CD8-positive, alpha-beta memory T cell (primary cell): ENCODE measurements at regions not wholly inside any gene's neighbourhood (a gene's known extent, or its start where the extent isn't known, plus 50 kb on each side); places are given as distances from the start of the nearest gene placed in this dataset.

ENCODE experiments used
- CTCF ChIA-PET: fragments of 350-600 bp; sonication (Branson Sonifier 250); formaldehyde crosslinking; loops from one replicate; lab custom pipeline; 2021; ENCODE audit warnings: antibody characterized with exemption; lab: Charles Lee
- POLR2A ChIA-PET: fragments of 350-600 bp; sonication (Branson Sonifier 250); formaldehyde crosslinking; loops from one replicate; lab custom pipeline; 2021; ENCODE audit warnings: antibody characterized with exemption; lab: Charles Lee
- DNase-seq, 5 donors: peaks; one replicate each; pipeline versions ENCODE4 v3.0.0 to v3.0.0-alpha.2; 2020 to 2022; ENCODE audit warnings: mixed read lengths in 1 of 5
- H3K27ac ChIP-seq: one replicate; pipeline ENCODE4 v1.7.0; 2013; ENCODE audit warnings: low read depth, mild to moderate bottlenecking, low read length, moderate library complexity
- H3K27me3 ChIP-seq: 2 replicates; pipeline ENCODE4 v1.7.0; 2013; ENCODE audit warnings: low read length, mild to moderate bottlenecking; ENCODE audit not compliant: insufficient read depth, poor library complexity, severe bottlenecking
- H3K36me3 ChIP-seq: 2 replicates; pipeline ENCODE4 v1.7.0; 2013; ENCODE audit warnings: mild to moderate bottlenecking, low read length, moderate library complexity; ENCODE audit not compliant: insufficient read depth
- H3K4me1 ChIP-seq: 2 replicates; pipeline ENCODE4 v1.7.0; 2013; ENCODE audit warnings: mild to moderate bottlenecking, low read length, moderate library complexity; ENCODE audit not compliant: insufficient read depth
- H3K4me3 ChIP-seq: 2 replicates; pipeline ENCODE4 v1.7.0; 2013; ENCODE audit warnings: mild to moderate bottlenecking, low read length
- H3K9me3 ChIP-seq: 2 replicates; pipeline ENCODE4 v1.7.0; 2013; ENCODE audit warnings: mild to moderate bottlenecking, low read length
- H3K27ac Mint-ChIP-seq, 8 donors: one replicate each; pipeline ENCODE4 v1.8.0; 2020 to 2021; ENCODE audit warnings: mixed read lengths in 8 of 8, mild to moderate bottlenecking in 6 of 8, inconsistent platforms in 3 of 8, moderate library complexity in 3 of 8
- H3K27me3 Mint-ChIP-seq, 2 donors: one replicate each; pipeline ENCODE4 v1.8.0; 2020 to 2021; ENCODE audit warnings: mixed read lengths in 2 of 2, mild to moderate bottlenecking in 1 of 2, moderate library complexity in 1 of 2
- H3K36me3 Mint-ChIP-seq, 3 donors: one replicate each; pipeline ENCODE4 v1.8.0; 2020 to 2021; ENCODE audit warnings: mixed read lengths in 3 of 3, inconsistent platforms in 1 of 3, mild to moderate bottlenecking in 1 of 3
- H3K4me1 Mint-ChIP-seq, 3 donors: one replicate each; pipeline ENCODE4 v1.8.0; 2020 to 2021; ENCODE audit warnings: mixed read lengths in 3 of 3, inconsistent platforms in 1 of 3, mild to moderate bottlenecking in 1 of 3
- H3K4me3 Mint-ChIP-seq, 7 donors: one replicate each; pipeline ENCODE4 v1.8.0; 2020 to 2021; ENCODE audit warnings: mixed read lengths in 7 of 7, mild to moderate bottlenecking in 6 of 7, moderate library complexity in 4 of 7, inconsistent platforms in 2 of 7
- H3K9me3 Mint-ChIP-seq, 5 donors: one replicate each; pipeline ENCODE4 v1.8.0; 2020 to 2022; ENCODE audit warnings: mixed read lengths in 5 of 5, mild to moderate bottlenecking in 3 of 5, moderate library complexity in 2 of 5, inconsistent platforms in 1 of 5

- H3K4me1 Mint-ChIP-seq, result peaks cover 8 to 38% (median 15%) of the 10 kb centered on the region in 3 donors
- ChIA-PET CTCF (interaction anchor here (0.7 to 2.3 kb wide), 15 partner anchors 9 to 383 kb away, joined by 3 to 14 read pairs (median 4); no protein-coding TSS in a partner anchor), POLR2A (interaction anchor here (0.5 to 2.3 kb wide), 18 partner anchors 8 to 1670 kb away, joined by 3 to 14 read pairs (median 4); partner anchors contain the start of gene BCL11B)
- H3K27me3 Mint-ChIP-seq, result no peaks in the 10 kb centered on the region
- H3K4me3 ChIP-seq, result peak overlapping the region; percentile 40
- no peaks in the 10 kb centered on the region for H3K36me3 ChIP-seq
- H3K4me3 Mint-ChIP-seq, result no peak overlapping the region
- H3K4me1 ChIP-seq, result peaks cover 63% of the 10 kb centered on the region
- H3K27ac ChIP-seq, result peak overlapping the region; percentile 52
- no peak overlapping the region for H3K27ac Mint-ChIP-seq
- H3K9me3 ChIP-seq, result no peaks in the 10 kb centered on the region
- peaks cover 0 to 13% (median 3%) of the 10 kb centered on the region in 3 donors for H3K36me3 Mint-ChIP-seq
- no peaks in the 10 kb centered on the region for H3K27me3 ChIP-seq
- peaks cover 0 to 7% (median 4%) of the 10 kb centered on the region in 5 donors for H3K9me3 Mint-ChIP-seq
- peak; percentile 56 to 89 (median 83) for DNase-seq
These were observed 805.4 kb downstream of the VRK1 start for GRCh38 chr14:97602438-97603117.

- no peaks in the 10 kb centered on the region for H3K27me3 ChIP-seq
- no peak overlapping the region for H3K27ac Mint-ChIP-seq
- ChIA-PET CTCF (interaction anchor here (0.8 to 2.3 kb wide), 17 partner anchors 10 to 384 kb away, joined by 3 to 14 read pairs (median 4); no protein-coding TSS in a partner anchor), POLR2A (interaction anchor here (0.5 to 2.3 kb wide), 14 partner anchors 10 to 1669 kb away, joined by 3 to 14 read pairs (median 4); partner anchors contain the start of gene BCL11B)
- peak overlapping the region; percentile 12 for H3K27ac ChIP-seq
- H3K36me3 Mint-ChIP-seq, result peaks cover 0 to 13% (median 3%) of the 10 kb centered on the region in 3 donors
- H3K9me3 Mint-ChIP-seq, result peaks cover 0 to 7% (median 4%) of the 10 kb centered on the region in 5 donors
- peaks cover 66% of the 10 kb centered on the region for H3K4me1 ChIP-seq
- peak overlapping the region; percentile 35 for H3K4me3 ChIP-seq
- H3K36me3 ChIP-seq, result no peaks in the 10 kb centered on the region
- no peaks in the 10 kb centered on the region for H3K27me3 Mint-ChIP-seq
- H3K9me3 ChIP-seq, result no peaks in the 10 kb centered on the region
- DNase-seq, result peak in 4 of 5 donors; percentile 19 to 74 (median 40)
- H3K4me1 Mint-ChIP-seq, result peaks cover 8 to 42% (median 15%) of the 10 kb centered on the region in 3 donors
- no peak overlapping the region for H3K4me3 Mint-ChIP-seq
These were observed 806.0 kb downstream of the VRK1 start for GRCh38 chr14:97603201-97603600.

GRCh38 chr14:97604731-97605130 is 807.5 kb downstream of the VRK1 start:
- peaks cover 0 to 12% (median 3%) of the 10 kb centered on the region in 3 donors for H3K36me3 Mint-ChIP-seq
- Histone ChIP-seq H3K4me3 (no peak overlapping the region), H3K36me3 (no peaks in the 10 kb centered on the region), H3K27me3 (no peaks in the 10 kb centered on the region), H3K9me3 (no peaks in the 10 kb centered on the region), H3K27ac (no peak overlapping the region), H3K4me1 (peaks cover 65% of the 10 kb centered on the region)
- H3K4me1 Mint-ChIP-seq, result peaks cover 0 to 35% (median 5%) of the 10 kb centered on the region in 3 donors
- CTCF ChIA-PET, result interaction anchor here (1.3 kb wide), 1 partner anchor 14 kb away, joined by 3 read pairs; no protein-coding TSS in a partner anchor
- DNase-seq, result no peak
- no peak overlapping the region for H3K27ac Mint-ChIP-seq
- H3K4me3 Mint-ChIP-seq, result peak overlapping the region in 1 of 7 donors; percentile 37
- H3K9me3 Mint-ChIP-seq, result peaks cover 0 to 6% (median 4%) of the 10 kb centered on the region in 5 donors
- no peaks in the 10 kb centered on the region for H3K27me3 Mint-ChIP-seq
- POLR2A ChIA-PET, result interaction anchor here (1.6 kb wide), 1 partner anchor 14 kb away, joined by 7 read pairs; no protein-coding TSS in a partner anchor

GRCh38 chr14:97618401-97618800 is 821.2 kb downstream of the VRK1 start:
- Mint-ChIP-seq H3K4me3 (peak overlapping the region in 6 of 7 donors; percentile 29 to 87 (median 32)), H3K9me3 (peaks cover 12 to 22% (median 17%) of the 10 kb centered on the region in 5 donors), H3K4me1 (peaks cover 46 to 58% (median 55%) of the 10 kb centered on the region in 3 donors), H3K36me3 (peaks cover 11 to 29% (median 13%) of the 10 kb centered on the region in 3 donors), H3K27ac (peak overlapping the region; percentile 83 to 99 (median 97)), H3K27me3 (peaks cover 0 to 1% of the 10 kb centered on the region in 2 donors)
- H3K9me3 ChIP-seq, result peaks cover 5% of the 10 kb centered on the region
- no peaks in the 10 kb centered on the region for H3K27me3 ChIP-seq
- H3K4me1 ChIP-seq, result peaks cover 45% of the 10 kb centered on the region
- no peak overlapping the region for H3K27ac ChIP-seq
- no peaks in the 10 kb centered on the region for H3K36me3 ChIP-seq
- ChIA-PET POLR2A (interaction anchor here (0.7 to 1.6 kb wide), 2 partner anchors 14 to 85 kb away, joined by 3 to 7 read pairs; no protein-coding TSS in a partner anchor), CTCF (interaction anchor here (0.6 to 1.2 kb wide), 2 partner anchors 13 to 149 kb away, joined by 3 to 4 read pairs; no protein-coding TSS in a partner anchor)
- no peak overlapping the region for H3K4me3 ChIP-seq
- no peak for DNase-seq

GRCh38 chr14:97618917-97619690 is 821.9 kb downstream of the VRK1 start:
- Mint-ChIP-seq H3K27me3 (peaks cover 0 to 1% of the 10 kb centered on the region in 2 donors), H3K36me3 (peaks cover 7 to 24% (median 9%) of the 10 kb centered on the region in 3 donors), H3K27ac (peak overlapping the region; percentile 83 to 99 (median 97)), H3K9me3 (peaks cover 8 to 15% (median 13%) of the 10 kb centered on the region in 5 donors), H3K4me1 (peaks cover 47 to 61% (median 55%) of the 10 kb centered on the region in 3 donors), H3K4me3 (peak overlapping the region; percentile 29 to 87 (median 61))
- no peaks in the 10 kb centered on the region for H3K27me3 ChIP-seq
- no peaks in the 10 kb centered on the region for H3K36me3 ChIP-seq
- peaks cover 3% of the 10 kb centered on the region for H3K9me3 ChIP-seq
- ChIA-PET CTCF (interaction anchor here (0.6 to 1.3 kb wide), 3 partner anchors 14 to 148 kb away, joined by 3 to 4 read pairs (median 3); no protein-coding TSS in a partner anchor), POLR2A (interaction anchor here (0.7 to 1.6 kb wide), 6 partner anchors 15 to 1642 kb away, joined by 3 to 7 read pairs (median 4); no protein-coding TSS in a partner anchor)
- peaks cover 45% of the 10 kb centered on the region for H3K4me1 ChIP-seq
- DNase-seq, result no peak
- no peak overlapping the region for H3K27ac ChIP-seq
- no peak overlapping the region for H3K4me3 ChIP-seq

GRCh38 chr14:97620066-97620465 is 822.9 kb downstream of the VRK1 start:
- H3K4me3 ChIP-seq, result peak overlapping the region; percentile 35
- H3K9me3 ChIP-seq, result no peaks in the 10 kb centered on the region
- DNase-seq, result no peak
- H3K27ac Mint-ChIP-seq, result peak overlapping the region; percentile 92 to 99 (median 97)
- CTCF ChIA-PET, result interaction anchor here (1.3 kb wide), 1 partner anchor 17 kb away, joined by 3 read pairs; no protein-coding TSS in a partner anchor
- peak overlapping the region in 6 of 7 donors; percentile 65 to 87 (median 82) for H3K4me3 Mint-ChIP-seq
- POLR2A ChIA-PET, result interaction anchor here (0.6 to 1.7 kb wide), 3 partner anchors 17 to 554 kb away, joined by 3 to 12 read pairs (median 5); no protein-coding TSS in a partner anchor
- H3K36me3 Mint-ChIP-seq, result peaks cover 4 to 16% (median 6%) of the 10 kb centered on the region in 3 donors
- H3K27ac ChIP-seq, result no peak overlapping the region
- peaks cover 46 to 64% (median 58%) of the 10 kb centered on the region in 3 donors for H3K4me1 Mint-ChIP-seq
- peaks cover 0 to 1% of the 10 kb centered on the region in 2 donors for H3K27me3 Mint-ChIP-seq
- peaks cover 45% of the 10 kb centered on the region for H3K4me1 ChIP-seq
- peaks cover 0 to 6% (median 5%) of the 10 kb centered on the region in 5 donors for H3K9me3 Mint-ChIP-seq
- no peaks in the 10 kb centered on the region for H3K36me3 ChIP-seq
- no peaks in the 10 kb centered on the region for H3K27me3 ChIP-seq

GRCh38 chr14:97624985-97625384 is 827.8 kb downstream of the VRK1 start:
- Histone ChIP-seq H3K27ac (no peak overlapping the region), H3K9me3 (no peaks in the 10 kb centered on the region), H3K4me1 (peaks cover 15% of the 10 kb centered on the region), H3K36me3 (no peaks in the 10 kb centered on the region), H3K4me3 (no peak overlapping the region), H3K27me3 (no peaks in the 10 kb centered on the region)
- no peak for DNase-seq
- peaks cover 0 to 2% (median 0%) of the 10 kb centered on the region in 5 donors for H3K9me3 Mint-ChIP-seq
- H3K4me3 Mint-ChIP-seq, result no peak overlapping the region
- H3K27me3 Mint-ChIP-seq, result peaks cover 0 to 1% of the 10 kb centered on the region in 2 donors
- POLR2A ChIA-PET, result no interaction called here
- no peak overlapping the region for H3K27ac Mint-ChIP-seq
- peaks cover 22 to 39% (median 34%) of the 10 kb centered on the region in 3 donors for H3K4me1 Mint-ChIP-seq
- CTCF ChIA-PET, result interaction anchor here (0.9 kb wide), 1 partner anchor 22 kb away, joined by 3 read pairs; no protein-coding TSS in a partner anchor
- H3K36me3 Mint-ChIP-seq, result peaks cover 1 to 7% (median 4%) of the 10 kb centered on the region in 3 donors
